ENCODE measurements at regions not wholly inside any gene's neighbourhood (a gene's known extent, or its start where the extent isn't known, plus 50 kb on each side); places are given as distances from the start of the nearest gene placed in this dataset.

- TF ChIP-seq SRF (IDR thresholded peaks at IDR 0.05; ENCODE audit: low read depth) (no peak), CEBPB (IDR thresholded peaks at IDR 0.05; ENCODE audit: low read depth) (no peak), ATF3 (IDR thresholded peaks at IDR 0.05) (no peak), JUND (IDR thresholded peaks at IDR 0.05) (no peak), EGR1 (IDR thresholded peaks at IDR 0.05; ENCODE audit: low read depth) (no peak), RAD21 (IDR thresholded peaks at IDR 0.05; ENCODE audit: low read depth) (no peak), ELF1 (IDR thresholded peaks at IDR 0.05; ENCODE audit: borderline replicate concordance, low read depth) (no peak), ZBTB33 (IDR thresholded peaks at IDR 0.05; ENCODE audit: extremely low read depth, insufficient replicate concordance, low read length) (no peak), CTCF (IDR thresholded peaks at IDR 0.05 in 2 of 3, conservative IDR thresholded peaks at IDR 0.05 in 1 of 3; ENCODE audit: borderline replicate concordance in 1 of 3, insufficient read depth in 1 of 3, low read depth in 2 of 3, low read length in 2 of 3) (no peak), SIN3A (IDR thresholded peaks at IDR 0.05; ENCODE audit: low read depth) (no peak), ZNF274 (IDR thresholded peaks at IDR 0.05; ENCODE audit: low read depth, low read length) (no peak), EZH2 (IDR thresholded peaks at IDR 0.05) (no peak)
- H3K4me1 ChIP-seq (ENCODE audit: control insufficient read depth in 1 of 2, insufficient read depth in 2 of 2, low read length in 2 of 2): peaks cover under 1 to 3% of the 10 kb centered on the region in 2 experiments; a peak in 2 of 4 replicates
- no peak overlapping the region for H3K9ac ChIP-seq (ENCODE audit: low read length)
- no peak overlapping the region for H3K4me2 ChIP-seq (ENCODE audit: low read length)
- no peak overlapping the region for H3K4me3 ChIP-seq (replicated peaks in 1 of 2; ENCODE audit: low read depth in 1 of 2, low read length in 2 of 2)
- H3K27ac ChIP-seq (ENCODE audit: low read depth, low read length): no peak overlapping the region
- H3K9me3 ChIP-seq (ENCODE audit: control insufficient read depth in 1 of 2, insufficient read depth in 1 of 2, low read depth in 1 of 2, low read length in 2 of 2): no peaks in the 10 kb centered on the region
- no peaks in the 10 kb centered on the region for H3K9me2 ChIP-seq (ENCODE audit: insufficient read depth)
- no peaks in the 10 kb centered on the region for H3K79me2 ChIP-seq (ENCODE audit: insufficient read depth, low read length)
- CTCF ChIA-PET: no interaction called here
- H3K27me3 ChIP-seq (ENCODE audit: insufficient read depth, low read length): no peaks in the 10 kb centered on the region
- no peaks in the 10 kb centered on the region for H3K36me3 ChIP-seq (ENCODE audit: control insufficient read depth in 1 of 2, insufficient read depth in 2 of 2, low read length in 2 of 2)
- RAD21 ChIA-PET (ENCODE audit: low non-redundant PET in 1 of 2, low total read pairs in 2 of 2, uncharacterized antibody in 2 of 2, unreplicated experiment in 2 of 2): no interaction called here
- H4K20me1 ChIP-seq (ENCODE audit: insufficient read depth): no peaks in the 10 kb centered on the region
- BruUV-seq (replicated peaks): no TSS peak
- no peak for ATAC-seq
- POLR2A ChIA-PET: no interaction called here
- H2AFZ ChIP-seq (ENCODE audit: low read depth, low read length, poor library complexity, severe bottlenecking): no peak overlapping the region
- DNase-seq (ENCODE audit: low read depth, low spot score): no peak
- intact Hi-C loops (cut with micrococcal nuclease): no loop called here
These were observed 219.0 kb downstream of the ANAPC1 start for GRCh38 chr2:111665011-111665410.

All from HCT116 (cell line).